ENCODE measurements at regions not wholly inside any gene's neighbourhood (a gene's known extent, or its start where the extent isn't known, plus 50 kb on each side); places are given as distances from the start of the nearest gene placed in this dataset.

- Histone ChIP-seq H3K9me3 (ENCODE audit: control insufficient read depth, low read depth, low read length) (no peaks in the 10 kb centered on the region), H3K4me1 (ENCODE audit: control insufficient read depth, insufficient read depth, low read length) (no peaks in the 10 kb centered on the region), H3K4me3 (ENCODE audit: low read length) (no peak overlapping the region), H3K27me3 (ENCODE audit: control insufficient read depth, insufficient read depth, low read length) (no peaks in the 10 kb centered on the region), H3K27ac (ENCODE audit: low read length) (no peak overlapping the region), H3K36me3 (ENCODE audit: control insufficient read depth, insufficient read depth, low read length) (no peaks in the 10 kb centered on the region)
- WGBS (ENCODE audit: insufficient coverage, low lambda C conversion rate): no CpG with 5 or more reads among the region's 7 CpGs
- no peak for DNase-seq
These were observed 330.1 kb downstream of the FAT3 start for GRCh38 chr11:92554688-92555087.

DNA sequence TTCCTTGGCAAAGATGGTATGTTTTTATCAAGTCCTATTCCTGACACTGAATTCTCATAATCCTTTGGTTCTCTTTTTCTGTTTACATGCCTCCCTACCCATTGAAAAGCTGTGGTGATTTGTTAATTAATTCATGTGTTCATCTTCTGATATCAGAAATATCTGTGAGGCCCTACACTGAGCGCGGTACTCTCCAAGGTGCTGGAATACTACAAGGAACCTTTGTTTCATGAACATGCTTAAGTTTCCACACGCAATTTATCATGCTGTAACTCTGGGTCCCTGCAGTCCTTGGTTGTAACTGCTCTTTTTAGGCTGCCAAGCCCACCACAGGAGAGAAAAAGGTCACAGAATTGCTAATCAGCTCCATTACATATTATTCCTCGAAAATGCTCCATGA is 331.8 kb downstream of the FAT3 start:
- Histone ChIP-seq H3K4me1 (ENCODE audit: control insufficient read depth, insufficient read depth, low read length) (no peaks in the 10 kb centered on the region), H3K9me3 (ENCODE audit: control insufficient read depth, low read depth, low read length) (no peaks in the 10 kb centered on the region), H3K4me3 (ENCODE audit: low read length) (no peak overlapping the region), H3K27ac (ENCODE audit: low read length) (no peak overlapping the region), H3K36me3 (ENCODE audit: control insufficient read depth, insufficient read depth, low read length) (no peaks in the 10 kb centered on the region), H3K27me3 (ENCODE audit: control insufficient read depth, insufficient read depth, low read length) (no peaks in the 10 kb centered on the region)
- WGBS (ENCODE audit: insufficient coverage, low lambda C conversion rate): 71% methylated on average over 1 of the region's 4 CpGs
- no peak for DNase-seq

GRCh38 chr11:92557879-92558278 is 333.3 kb downstream of the FAT3 start:
- DNase-seq: no peak
- Histone ChIP-seq H3K36me3 (ENCODE audit: control insufficient read depth, insufficient read depth, low read length) (no peaks in the 10 kb centered on the region), H3K4me3 (ENCODE audit: low read length) (no peak overlapping the region), H3K9me3 (ENCODE audit: control insufficient read depth, low read depth, low read length) (no peaks in the 10 kb centered on the region), H3K4me1 (ENCODE audit: control insufficient read depth, insufficient read depth, low read length) (no peaks in the 10 kb centered on the region), H3K27me3 (ENCODE audit: control insufficient read depth, insufficient read depth, low read length) (no peaks in the 10 kb centered on the region), H3K27ac (ENCODE audit: low read length) (no peak overlapping the region)
- no CpG with 5 or more reads among the region's 1 CpG for WGBS (ENCODE audit: insufficient coverage, low lambda C conversion rate)

DNA sequence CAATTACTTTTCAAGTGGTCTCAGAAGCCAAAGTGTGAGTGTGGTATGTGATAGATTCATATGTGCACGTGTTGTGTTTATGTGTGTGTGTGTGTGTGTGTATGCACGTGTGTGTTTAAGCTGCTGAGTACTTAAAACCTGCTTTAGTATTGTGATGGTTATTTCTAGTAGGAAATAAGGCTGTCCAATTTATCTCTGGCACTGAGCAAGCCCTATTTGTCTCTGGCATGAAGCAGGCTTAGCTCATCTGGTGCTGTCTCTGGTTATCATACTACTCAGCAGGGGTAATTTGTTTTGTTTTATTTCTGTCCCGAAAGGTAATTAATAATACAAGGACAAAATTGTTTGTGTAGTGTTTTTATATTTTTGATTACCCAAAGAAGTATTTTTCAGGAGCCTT is 333.7 kb downstream of the FAT3 start:
- H3K9me3 ChIP-seq (ENCODE audit: control insufficient read depth, low read depth, low read length): no peaks in the 10 kb centered on the region

GRCh38 chr11:92569726-92570125 is 345.1 kb downstream of the FAT3 start:
- no peaks in the 10 kb centered on the region for H3K4me1 ChIP-seq (ENCODE audit: control insufficient read depth, insufficient read depth, low read length)
- no peak for DNase-seq
- no CpG with 5 or more reads among the region's 1 CpG for WGBS (ENCODE audit: insufficient coverage, low lambda C conversion rate)

More for the DNA sequence above, 333.7 kb downstream of the FAT3 start:
- whole genome bisulfite sequencing (ENCODE audit: insufficient coverage, low lambda C conversion rate): no CpG with 5 or more reads among the region's 3 CpGs
- H3K4me3 ChIP-seq (ENCODE audit: low read length): no peak overlapping the region
- no peak overlapping the region for H3K27ac ChIP-seq (ENCODE audit: low read length)
- H3K36me3 ChIP-seq (ENCODE audit: control insufficient read depth, insufficient read depth, low read length): no peaks in the 10 kb centered on the region
- DNase-seq: no peak
- no peaks in the 10 kb centered on the region for H3K27me3 ChIP-seq (ENCODE audit: control insufficient read depth, insufficient read depth, low read length)
- H3K4me1 ChIP-seq (ENCODE audit: control insufficient read depth, insufficient read depth, low read length): no peaks in the 10 kb centered on the region

GRCh38 chr11:92572559-92572958 is 347.9 kb downstream of the FAT3 start:
- 100% methylated on average over 1 of the region's 1 CpG for WGBS (ENCODE audit: insufficient coverage, low lambda C conversion rate)
- H3K27me3 ChIP-seq (ENCODE audit: control insufficient read depth, insufficient read depth, low read length): no peaks in the 10 kb centered on the region
- no peaks in the 10 kb centered on the region for H3K9me3 ChIP-seq (ENCODE audit: control insufficient read depth, low read depth, low read length)

More at GRCh38 chr11:92569726-92570125, 345.1 kb downstream of the FAT3 start:
- Histone ChIP-seq H3K36me3 (ENCODE audit: control insufficient read depth, insufficient read depth, low read length) (no peaks in the 10 kb centered on the region), H3K27me3 (ENCODE audit: control insufficient read depth, insufficient read depth, low read length) (no peaks in the 10 kb centered on the region), H3K4me3 (ENCODE audit: low read length) (no peak overlapping the region), H3K27ac (ENCODE audit: low read length) (no peak overlapping the region), H3K9me3 (ENCODE audit: control insufficient read depth, low read depth, low read length) (no peaks in the 10 kb centered on the region)

DNA sequence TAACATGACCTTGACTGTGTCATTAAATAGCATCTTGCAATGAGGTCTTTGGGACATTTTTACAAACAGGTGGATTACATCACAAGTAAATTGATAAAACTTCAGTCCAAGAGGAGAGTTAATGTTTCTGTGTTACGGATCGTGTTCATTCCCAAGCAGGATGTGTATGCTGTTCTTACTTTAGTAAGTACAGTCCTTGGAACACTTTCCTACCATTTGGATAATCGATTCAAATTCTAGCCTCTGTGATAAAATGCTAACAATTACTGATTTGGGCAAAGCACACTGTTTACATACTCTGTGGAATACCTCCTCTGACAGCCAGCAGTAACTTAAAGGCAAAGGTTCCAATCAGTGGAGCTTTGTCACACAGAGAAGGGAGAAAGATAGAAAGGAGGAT is 351.7 kb downstream of the FAT3 start:
- Histone ChIP-seq H3K27ac (ENCODE audit: low read length) (no peak overlapping the region), H3K4me3 (ENCODE audit: low read length) (no peak overlapping the region), H3K9me3 (ENCODE audit: control insufficient read depth, low read depth, low read length) (no peaks in the 10 kb centered on the region), H3K36me3 (ENCODE audit: control insufficient read depth, insufficient read depth, low read length) (no peaks in the 10 kb centered on the region), H3K4me1 (ENCODE audit: control insufficient read depth, insufficient read depth, low read length) (no peaks in the 10 kb centered on the region), H3K27me3 (ENCODE audit: control insufficient read depth, insufficient read depth, low read length) (no peaks in the 10 kb centered on the region)
- WGBS (ENCODE audit: insufficient coverage, low lambda C conversion rate): no CpG with 5 or more reads among the region's 3 CpGs
- DNase-seq: no peak

More at GRCh38 chr11:92572559-92572958, 347.9 kb downstream of the FAT3 start:
- no peaks in the 10 kb centered on the region for H3K36me3 ChIP-seq (ENCODE audit: control insufficient read depth, insufficient read depth, low read length)
- no peak overlapping the region for H3K4me3 ChIP-seq (ENCODE audit: low read length)
- no peaks in the 10 kb centered on the region for H3K4me1 ChIP-seq (ENCODE audit: control insufficient read depth, insufficient read depth, low read length)
- DNase-seq: no peak
- no peak overlapping the region for H3K27ac ChIP-seq (ENCODE audit: low read length)

DNA sequence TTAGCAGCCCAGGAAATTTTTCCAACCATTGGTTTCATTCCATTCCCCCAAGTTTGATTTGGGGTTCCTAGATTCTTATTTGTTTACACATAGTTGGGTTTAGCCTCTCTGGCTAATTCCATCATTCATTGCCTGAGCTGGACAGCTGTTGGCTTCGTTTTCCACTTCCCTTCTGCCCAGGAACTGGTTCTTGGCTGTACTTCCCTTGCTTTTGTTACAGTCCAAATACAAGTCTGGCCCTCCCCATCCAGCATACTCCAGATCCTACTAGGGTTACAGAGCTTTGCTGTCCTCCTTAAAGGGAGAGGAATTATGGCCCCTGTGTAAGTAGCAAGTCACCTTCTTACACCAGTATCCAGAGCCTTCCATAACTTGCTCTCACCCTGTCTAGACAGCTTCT is 356.3 kb downstream of the FAT3 start:
- Histone ChIP-seq H3K27ac (ENCODE audit: low read length) (no peak overlapping the region), H3K4me3 (ENCODE audit: low read length) (no peak overlapping the region), H3K36me3 (ENCODE audit: control insufficient read depth, insufficient read depth, low read length) (no peaks in the 10 kb centered on the region), H3K27me3 (ENCODE audit: control insufficient read depth, insufficient read depth, low read length) (no peaks in the 10 kb centered on the region), H3K9me3 (ENCODE audit: control insufficient read depth, low read depth, low read length) (no peaks in the 10 kb centered on the region), H3K4me1 (ENCODE audit: control insufficient read depth, insufficient read depth, low read length) (no peaks in the 10 kb centered on the region)
- no peak for DNase-seq
- WGBS (ENCODE audit: insufficient coverage, low lambda C conversion rate): no CpG with 5 or more reads among the region's 1 CpG

- H3K27ac ChIP-seq (ENCODE audit: low read length): no peak overlapping the region
- no peak for DNase-seq
- H3K9me3 ChIP-seq (ENCODE audit: control insufficient read depth, low read depth, low read length): no peaks in the 10 kb centered on the region
These were observed 363.8 kb downstream of the FAT3 start for GRCh38 chr11:92588393-92588792.

GRCh38 chr11:92589512-92589911 is 364.9 kb downstream of the FAT3 start:
- no peak overlapping the region for H3K4me3 ChIP-seq (ENCODE audit: low read length)
- no peaks in the 10 kb centered on the region for H3K36me3 ChIP-seq (ENCODE audit: control insufficient read depth, insufficient read depth, low read length)
- H3K9me3 ChIP-seq (ENCODE audit: control insufficient read depth, low read depth, low read length): no peaks in the 10 kb centered on the region
- no peaks in the 10 kb centered on the region for H3K27me3 ChIP-seq (ENCODE audit: control insufficient read depth, insufficient read depth, low read length)
- H3K27ac ChIP-seq (ENCODE audit: low read length): no peak overlapping the region
- DNase-seq: no peak
- WGBS (ENCODE audit: insufficient coverage, low lambda C conversion rate): 100% methylated on average over 1 of the region's 3 CpGs
- H3K4me1 ChIP-seq (ENCODE audit: control insufficient read depth, insufficient read depth, low read length): no peaks in the 10 kb centered on the region

More at GRCh38 chr11:92588393-92588792, 363.8 kb downstream of the FAT3 start:
- no peaks in the 10 kb centered on the region for H3K27me3 ChIP-seq (ENCODE audit: control insufficient read depth, insufficient read depth, low read length)
- H3K4me3 ChIP-seq (ENCODE audit: low read length): no peak overlapping the region
- H3K36me3 ChIP-seq (ENCODE audit: control insufficient read depth, insufficient read depth, low read length): no peaks in the 10 kb centered on the region
- H3K4me1 ChIP-seq (ENCODE audit: control insufficient read depth, insufficient read depth, low read length): no peaks in the 10 kb centered on the region

DNA sequence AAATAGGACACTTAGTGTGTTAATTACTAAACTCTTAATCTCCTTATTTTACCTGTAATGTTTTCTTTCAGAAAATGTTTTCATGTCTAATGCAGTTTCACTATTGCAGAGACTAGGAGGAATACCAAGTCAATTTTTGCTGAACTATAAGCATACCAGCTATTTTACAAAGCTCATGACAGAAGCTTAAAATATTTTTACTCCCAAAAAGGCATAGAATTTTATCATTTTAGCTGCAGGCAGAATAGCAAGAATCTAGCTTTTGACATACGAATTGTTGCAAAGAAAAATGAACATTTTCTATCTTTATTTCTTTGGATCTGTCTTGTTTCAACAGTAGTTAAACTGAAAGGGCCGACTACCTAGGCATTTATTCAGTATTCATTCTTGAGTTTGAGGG is 366.9 kb downstream of the FAT3 start:
- Histone ChIP-seq H3K27me3 (ENCODE audit: control insufficient read depth, insufficient read depth, low read length) (no peaks in the 10 kb centered on the region), H3K4me3 (ENCODE audit: low read length) (no peak overlapping the region), H3K27ac (ENCODE audit: low read length) (no peak overlapping the region), H3K9me3 (ENCODE audit: control insufficient read depth, low read depth, low read length) (no peaks in the 10 kb centered on the region), H3K36me3 (ENCODE audit: control insufficient read depth, insufficient read depth, low read length) (no peaks in the 10 kb centered on the region), H3K4me1 (ENCODE audit: control insufficient read depth, insufficient read depth, low read length) (no peaks in the 10 kb centered on the region)
- 84% methylated on average over 2 of the region's 2 CpGs for WGBS (ENCODE audit: insufficient coverage, low lambda C conversion rate)
- no peak for DNase-seq

All from large intestine (tissue), 3 donors.